Fibroblast of skin of abdomen (primary cell): ENCODE measurements at regions not wholly inside any gene's neighbourhood (a gene's known extent, or its start where the extent isn't known, plus 50 kb on each side); places are given as distances from the start of the nearest gene placed in this dataset.

Source experiments
- DNase-seq: peaks from one replicate; pipeline ENCODE4 v3.0.0-alpha.2; 2013

GRCh38 chr1:116232989-116233514 is 121.9 kb downstream of the MAB21L3 start:
- DNase-seq: no peak

DNA sequence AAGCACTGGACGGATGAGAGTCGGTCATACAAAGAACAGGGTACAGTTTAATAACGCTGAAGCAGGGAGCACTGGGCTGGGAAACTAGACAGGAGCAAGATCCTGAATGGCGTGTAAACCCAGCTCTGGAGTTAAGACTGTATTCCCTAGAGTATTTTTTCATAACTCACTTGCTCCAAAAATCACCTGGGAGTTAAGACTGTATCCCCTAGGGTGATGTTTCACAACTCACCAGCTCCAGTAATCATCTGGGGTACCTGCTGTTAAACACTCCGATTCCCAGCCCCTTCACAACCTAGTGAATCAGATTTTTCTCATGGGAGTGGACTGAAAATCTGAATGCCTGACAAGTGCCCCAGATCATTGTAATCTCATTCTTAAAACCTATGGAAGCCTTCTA is 123.2 kb downstream of the MAB21L3 start:
- DNase-seq: no peak

DNA sequence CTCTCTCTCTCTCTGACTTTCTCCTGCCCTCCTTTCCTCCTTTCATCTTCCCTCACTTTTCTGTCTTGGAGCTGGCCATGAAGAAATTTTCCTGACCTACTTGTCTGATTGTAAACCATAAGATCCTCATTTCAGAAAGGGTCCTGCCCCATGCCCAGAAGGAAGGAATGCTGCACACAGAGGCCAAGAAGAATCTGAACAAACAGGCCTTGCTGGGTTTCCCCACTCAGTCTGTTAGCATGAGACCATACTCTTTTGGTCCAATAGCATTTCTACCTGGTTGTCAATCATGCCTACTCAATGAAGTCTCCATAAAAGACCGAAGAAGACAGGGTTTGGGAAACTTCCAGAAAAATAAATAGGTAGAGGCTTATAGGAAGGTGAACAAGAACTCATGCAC is 128.7 kb downstream of the MAB21L3 start:
- no peak for DNase-seq

DNA sequence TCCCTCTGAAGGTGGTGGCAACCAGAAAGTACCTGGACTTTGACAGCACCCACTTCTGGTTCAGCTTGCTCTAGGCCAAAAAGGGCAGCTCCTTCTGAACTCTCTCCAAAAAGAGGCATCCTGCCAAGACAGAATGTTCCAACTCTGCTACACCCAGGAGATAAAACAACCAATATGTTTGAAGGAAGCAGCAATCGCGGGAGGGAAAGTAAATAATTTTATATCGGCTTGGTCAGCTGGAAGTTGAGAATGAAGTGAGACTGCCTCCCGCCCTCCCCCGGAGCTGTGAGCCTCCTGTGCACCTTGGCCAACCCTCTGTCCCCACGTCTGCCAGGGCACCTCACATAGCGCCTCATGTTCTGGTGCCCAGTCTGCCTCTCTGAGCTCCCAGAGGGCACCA is 130.3 kb upstream of the ATP1A1 start:
- no peak for DNase-seq

DNA sequence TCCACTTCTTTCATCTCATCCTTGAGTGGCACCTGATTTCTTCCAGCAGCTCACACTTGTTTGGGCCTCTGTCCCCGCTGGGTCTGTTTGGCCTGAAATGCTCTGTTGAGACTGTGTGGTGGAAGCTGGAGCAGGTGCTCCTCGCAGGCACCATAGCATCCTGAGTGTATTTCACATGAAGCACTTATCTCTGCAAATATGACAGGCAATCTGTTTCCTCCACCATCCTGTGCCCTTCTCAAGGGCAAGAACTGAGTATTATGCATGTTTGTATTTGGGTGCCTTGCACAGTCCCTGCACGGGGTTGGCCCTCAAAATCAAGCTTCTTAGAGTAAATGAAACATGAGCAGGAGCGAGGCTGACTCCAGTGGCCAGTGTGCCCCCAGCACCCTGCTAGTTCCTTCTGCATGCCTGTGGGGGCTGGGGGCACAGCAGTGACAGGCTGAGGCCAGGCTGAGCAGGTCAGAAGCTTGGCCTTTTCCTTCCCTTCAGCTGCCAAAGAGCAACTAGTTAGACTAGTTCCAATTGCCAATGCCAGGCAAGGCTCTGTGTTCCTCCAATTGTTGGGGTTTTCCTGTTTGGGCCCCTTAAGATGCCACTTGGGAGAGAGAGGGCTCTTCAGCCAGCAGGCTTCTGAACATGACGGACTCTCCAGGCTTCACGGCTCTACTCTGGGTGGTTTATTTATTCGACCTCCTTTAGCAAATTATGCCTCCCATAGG is 129.6 kb upstream of the ATP1A1 start:
- no peak for DNase-seq

- no peak for DNase-seq
Observed at GRCh38 chr1:116246174-116246573, 126.9 kb upstream of the ATP1A1 start.

- DNase-seq: no peak
Observed at GRCh38 chr1:116252271-116252670, 120.8 kb upstream of the ATP1A1 start.

GRCh38 chr1:116252785-116253184 is 120.3 kb upstream of the ATP1A1 start:
- no peak for DNase-seq

- no peak for DNase-seq
Observed at GRCh38 chr1:116253566-116254382, 119.3 kb upstream of the ATP1A1 start.

DNA sequence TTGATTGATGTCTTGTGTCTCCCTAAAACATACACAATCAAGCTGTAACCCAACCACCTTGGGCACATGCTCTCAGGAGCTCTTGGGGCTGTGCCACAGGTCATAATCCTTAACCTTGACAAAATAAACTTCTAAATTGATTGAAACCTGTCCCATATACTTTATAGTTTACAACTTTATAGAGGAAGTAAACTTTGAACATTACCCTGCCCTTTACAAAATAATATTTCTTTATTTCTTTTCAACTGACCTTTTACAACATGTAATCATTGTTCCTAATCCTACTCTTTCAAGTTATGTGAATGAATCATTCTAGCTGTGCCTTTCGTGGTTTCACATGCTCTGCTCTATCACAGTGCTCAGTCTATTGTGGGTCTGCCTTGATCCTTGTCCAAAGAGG is 118.3 kb upstream of the ATP1A1 start:
- no peak for DNase-seq

DNA sequence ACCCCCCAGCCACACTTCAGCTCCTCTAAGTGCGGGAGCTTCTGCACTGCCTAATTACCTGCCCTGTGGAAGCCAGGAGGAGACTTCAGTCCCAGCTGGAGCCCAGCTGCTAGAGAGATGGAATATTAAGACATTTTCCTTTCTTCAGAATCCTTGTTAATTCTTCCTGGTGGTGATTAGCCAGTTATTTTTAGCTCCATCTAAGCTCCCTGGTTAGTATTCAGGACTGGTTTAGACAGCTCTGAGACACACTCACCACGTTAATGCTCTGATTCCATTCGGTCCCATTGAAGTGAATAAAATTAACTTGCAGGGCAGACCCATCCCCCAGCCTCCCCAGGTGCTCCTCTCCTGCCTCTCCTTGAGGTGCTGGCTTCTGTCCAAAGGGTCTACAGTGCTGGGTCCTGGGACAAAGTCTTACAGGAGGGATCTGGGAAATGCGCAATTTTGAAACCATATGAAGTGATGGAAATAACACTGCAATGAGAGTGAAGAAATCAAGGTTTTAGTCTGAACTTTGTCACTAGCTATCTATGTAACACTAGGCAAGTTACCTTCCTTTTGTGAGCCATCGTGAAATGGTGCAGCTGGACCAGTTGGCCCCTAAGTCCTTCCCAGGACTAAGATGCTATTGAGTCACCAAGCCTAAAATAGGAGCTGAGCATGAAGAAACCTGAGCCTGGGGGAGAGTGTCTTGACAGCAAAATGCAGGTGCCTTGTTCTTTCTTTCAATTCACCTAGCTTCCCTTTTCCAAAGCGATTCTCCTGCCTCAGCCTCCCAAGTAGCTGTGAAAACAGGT is 117.4 kb upstream of the ATP1A1 start:
- no peak for DNase-seq

- no peak for DNase-seq
Observed at GRCh38 chr1:116256286-116256649, 116.8 kb upstream of the ATP1A1 start.

GRCh38 chr1:116256875-116257274 is 116.2 kb upstream of the ATP1A1 start:
- DNase-seq: no peak

- DNase-seq: no peak
Observed at GRCh38 chr1:116257341-116257767, 115.7 kb upstream of the ATP1A1 start.

DNA sequence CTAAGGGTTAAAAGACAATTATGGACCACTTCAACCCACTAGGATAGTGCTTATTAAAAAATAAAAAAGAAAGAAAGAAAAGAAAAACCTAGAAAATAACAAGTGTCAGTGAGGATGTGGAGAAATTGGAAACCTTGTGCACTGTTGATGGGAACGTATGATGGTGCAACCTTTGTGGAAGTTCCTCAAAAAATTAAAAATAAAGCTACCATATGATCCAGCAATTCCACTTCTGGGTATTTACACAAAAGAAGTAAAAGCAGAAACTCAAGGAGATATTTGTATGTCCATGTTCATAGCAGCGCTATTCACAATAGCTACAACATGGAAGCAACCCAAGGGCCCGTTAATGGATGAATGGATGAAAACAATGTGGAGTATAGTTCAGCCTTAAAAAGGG is 115.2 kb upstream of the ATP1A1 start:
- no peak for DNase-seq

- no peak for DNase-seq
Observed at GRCh38 chr1:116258668-116259419, 114.2 kb upstream of the ATP1A1 start.

- DNase-seq: no peak
Observed at GRCh38 chr1:116259663-116260062, 113.4 kb upstream of the ATP1A1 start.

- DNase-seq: no peak
Observed at GRCh38 chr1:116260115-116260514, 112.9 kb upstream of the ATP1A1 start.

DNA sequence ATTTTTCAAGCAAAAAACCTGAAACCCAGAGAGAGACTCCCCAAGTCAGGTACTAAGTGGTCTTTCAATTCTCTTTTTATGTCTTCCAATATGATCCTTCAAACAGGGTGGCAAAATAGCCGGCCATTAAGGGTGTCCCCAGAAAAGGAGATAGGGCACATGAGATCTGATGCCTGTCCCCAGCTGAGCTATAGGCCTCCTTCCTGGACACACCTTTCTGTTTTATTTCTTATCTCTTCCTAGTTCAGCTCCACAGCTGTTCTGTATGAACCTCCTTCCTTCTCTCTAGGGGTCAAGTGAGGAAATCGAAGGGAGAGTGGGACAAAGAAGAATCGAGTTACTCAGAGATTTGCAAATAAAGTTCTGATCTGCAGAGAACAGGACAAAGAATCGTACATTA is 112.4 kb upstream of the ATP1A1 start:
- no peak for DNase-seq

DNA sequence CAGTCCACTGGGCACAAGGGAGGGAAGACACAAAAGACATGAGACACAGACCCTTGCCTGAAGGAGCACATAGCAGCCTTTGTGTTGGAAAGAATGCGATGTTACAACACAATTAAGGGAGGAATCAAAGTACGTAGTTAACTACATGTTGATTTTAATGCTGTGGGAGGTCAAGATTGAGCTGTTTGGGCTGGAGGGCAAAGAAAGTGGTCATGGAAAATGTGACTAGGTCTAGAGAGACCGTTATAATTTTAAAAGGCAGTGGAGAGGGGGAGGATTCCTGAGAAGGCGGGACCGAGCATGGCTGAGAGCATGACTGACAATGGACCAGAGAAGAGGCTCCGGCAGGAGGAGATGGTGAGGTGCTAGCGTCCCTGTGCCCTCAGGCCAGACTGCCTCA is 111.8 kb upstream of the ATP1A1 start:
- DNase-seq: no peak

DNA sequence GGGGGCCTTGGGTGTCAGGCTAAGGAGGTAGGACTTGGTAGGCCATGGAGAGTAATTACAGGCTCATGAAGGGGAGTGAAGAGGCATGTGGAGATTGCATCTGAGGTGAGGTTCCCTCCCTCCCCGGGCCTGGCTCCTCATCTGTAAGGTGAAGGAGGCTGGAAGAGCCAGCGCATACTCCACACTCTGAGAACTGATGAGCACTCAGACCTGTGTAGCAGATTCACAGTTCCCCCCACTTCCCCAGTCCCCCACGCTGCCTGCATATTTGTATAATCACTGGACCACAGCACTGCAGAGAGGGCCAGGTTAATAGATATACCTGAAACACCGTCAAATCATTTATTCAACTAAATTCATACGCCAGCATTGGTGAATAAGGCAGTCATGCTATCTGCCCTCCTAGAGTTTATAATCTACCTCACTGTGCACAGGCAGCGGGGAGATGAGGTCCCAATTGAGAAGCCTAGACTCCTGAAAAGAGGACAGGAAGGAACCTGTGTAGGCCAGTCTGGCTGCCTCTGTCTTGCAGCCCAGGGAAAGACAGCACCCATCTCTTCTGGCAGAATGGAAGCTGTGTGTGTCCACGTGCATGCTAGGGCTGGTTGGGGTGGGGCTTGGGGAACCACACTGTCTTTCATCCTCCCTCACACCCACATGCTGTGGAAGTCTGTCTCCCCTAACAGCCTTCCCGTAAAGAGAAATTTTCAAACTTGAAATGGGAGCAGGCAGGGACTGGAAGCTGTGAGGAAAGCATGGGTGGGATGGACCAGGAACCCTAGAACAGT is 110.6 kb upstream of the ATP1A1 start:
- DNase-seq: no peak

GRCh38 chr1:116262995-116263385 is 110.1 kb upstream of the ATP1A1 start:
- DNase-seq: no peak
